G401.6 (cell line): ENCODE measurements at regions not wholly inside any gene's neighbourhood (a gene's known extent, or its start where the extent isn't known, plus 50 kb on each side); places are given as distances from the start of the nearest gene placed in this dataset.
"Not testable (repeated sequence)": the region's sequence is repeated elsewhere in the genome, so short reads cannot be mapped to it uniquely, and the experiment has no call there.

Experiments used
- FAIRE-seq: peaks from 2 replicates; lab custom pipeline; 2012; peaks lifted over from hg19 to GRCh38; lab: Jason Lieb, UNC

DNA sequence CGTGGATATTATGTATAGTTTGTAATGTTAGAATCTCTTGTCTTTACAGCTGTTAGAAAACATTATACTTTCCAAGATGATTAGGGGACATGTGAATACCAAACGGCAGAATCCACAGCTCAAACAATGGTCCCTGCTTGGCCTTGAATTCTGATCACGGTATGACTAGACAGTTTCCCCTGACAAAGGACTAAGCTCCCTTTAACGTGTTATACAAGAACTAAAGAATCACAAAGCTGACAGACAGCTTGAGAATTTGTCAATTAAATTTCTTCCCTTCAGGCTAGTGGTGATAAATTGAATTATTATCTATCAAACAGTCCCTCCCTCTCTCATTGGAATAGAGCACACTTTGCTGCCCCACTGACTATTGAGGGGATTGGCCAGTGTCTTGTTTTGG lies 359.2 kb upstream of the ID2 start:
- FAIRE-seq: no peak

- no peak for FAIRE-seq
These were observed 357.5 kb upstream of the ID2 start for GRCh38 chr2:8324164-8324856.

- no peak for FAIRE-seq
These were observed 357.0 kb upstream of the ID2 start for GRCh38 chr2:8324901-8325300.

DNA sequence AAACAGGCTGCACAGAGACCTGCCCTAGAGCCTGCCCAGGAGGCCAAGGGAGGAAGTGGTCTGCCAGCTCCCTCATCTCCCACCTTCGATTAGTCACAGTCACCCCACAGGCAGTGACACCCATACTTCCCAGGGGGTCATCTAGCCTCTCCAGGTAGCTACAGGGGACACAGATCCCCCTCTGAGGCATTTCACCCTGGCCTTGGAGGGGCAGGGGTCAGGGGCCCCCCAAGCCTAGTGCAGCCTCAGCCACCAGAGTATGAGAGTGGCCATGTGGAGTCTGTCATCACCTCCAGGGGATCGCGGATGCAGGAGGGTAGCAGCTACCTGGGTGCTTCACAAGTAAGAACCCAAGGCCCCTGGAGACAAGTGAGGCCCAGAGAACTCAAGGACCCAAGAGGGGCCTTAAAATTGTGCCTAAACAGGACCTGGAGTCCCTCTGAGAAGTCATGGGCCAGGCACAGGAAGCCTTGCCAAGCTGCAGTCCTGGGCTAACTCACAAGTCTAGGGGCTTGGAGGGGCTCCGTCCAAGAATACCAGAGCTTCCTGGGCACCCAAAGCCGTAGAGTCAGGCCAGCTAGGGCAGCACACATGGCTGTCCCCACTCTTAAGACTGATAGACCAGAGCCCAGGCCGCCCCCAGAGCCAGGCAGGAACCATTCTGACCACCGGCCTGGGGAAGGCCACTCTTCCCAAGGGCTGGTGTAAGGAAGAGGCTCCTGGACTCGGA lies 354.3 kb upstream of the ID2 start:
- FAIRE-seq: no peak

GRCh38 chr2:8328217-8328616 lies 353.6 kb upstream of the ID2 start:
- no peak for FAIRE-seq

DNA sequence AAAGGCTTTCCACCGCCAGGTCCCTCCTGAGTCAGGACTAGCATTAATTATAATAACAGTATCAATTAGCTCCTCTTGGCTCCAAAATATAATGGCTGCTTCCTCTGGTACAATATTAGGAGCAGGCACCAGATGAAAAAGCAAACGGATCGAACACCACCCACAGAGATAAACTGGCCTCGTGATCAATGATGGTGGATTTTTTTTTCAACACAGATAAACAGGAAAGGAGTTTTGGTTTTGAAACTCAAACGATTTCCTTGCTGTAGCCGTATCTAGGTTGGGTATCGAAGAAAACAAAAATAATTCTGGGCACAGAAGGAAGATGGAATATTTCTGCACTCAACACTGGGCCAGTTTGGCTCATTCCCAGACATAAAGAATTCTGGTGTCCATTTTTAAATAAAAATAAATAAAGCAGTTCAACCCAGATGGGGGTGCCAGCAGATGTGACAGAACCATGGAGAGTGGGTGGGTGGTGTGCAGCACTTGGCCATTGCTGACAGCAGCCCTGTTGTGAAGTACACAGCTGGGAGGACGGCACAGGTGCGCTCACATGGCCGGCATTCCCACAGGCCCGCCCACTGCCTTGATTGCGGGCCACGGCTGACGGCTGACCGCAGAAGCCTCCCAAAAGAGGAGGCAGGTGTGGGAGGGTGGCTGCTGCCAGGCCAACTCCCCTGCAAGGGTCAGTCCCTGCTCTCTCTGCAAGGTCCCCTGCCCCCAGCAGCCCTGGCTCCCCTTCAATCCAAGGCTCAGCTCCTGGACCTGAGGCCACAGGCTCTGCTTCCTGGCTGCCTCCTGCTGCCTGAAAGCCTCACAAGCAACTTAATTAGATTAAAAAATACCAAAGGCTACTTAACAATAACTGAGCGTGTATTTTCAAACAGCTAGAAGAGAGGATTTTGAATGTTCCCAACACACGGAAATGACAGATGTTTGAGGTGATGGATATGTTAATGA lies 351.9 kb upstream of the ID2 start:
- FAIRE-seq: no peak

DNA sequence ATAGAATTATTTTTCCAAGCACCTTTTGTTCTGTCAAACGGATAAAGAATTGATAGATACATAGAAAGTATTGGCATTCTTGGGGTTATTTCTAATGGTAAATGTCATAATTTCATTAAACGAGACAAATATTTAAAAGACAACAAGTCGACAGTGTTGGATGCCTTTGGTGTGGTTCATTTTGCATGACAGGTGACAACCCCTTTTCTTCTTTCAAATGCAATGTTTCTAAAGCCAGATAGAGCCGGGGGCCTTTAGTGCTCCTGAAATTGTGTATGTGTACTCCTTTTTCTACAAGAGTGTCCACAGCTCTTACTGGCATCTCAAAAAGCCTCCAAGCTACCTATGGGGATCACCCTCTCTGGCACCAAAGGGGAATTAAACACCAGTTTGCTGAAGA lies 350.8 kb upstream of the ID2 start:
- no peak for FAIRE-seq

DNA sequence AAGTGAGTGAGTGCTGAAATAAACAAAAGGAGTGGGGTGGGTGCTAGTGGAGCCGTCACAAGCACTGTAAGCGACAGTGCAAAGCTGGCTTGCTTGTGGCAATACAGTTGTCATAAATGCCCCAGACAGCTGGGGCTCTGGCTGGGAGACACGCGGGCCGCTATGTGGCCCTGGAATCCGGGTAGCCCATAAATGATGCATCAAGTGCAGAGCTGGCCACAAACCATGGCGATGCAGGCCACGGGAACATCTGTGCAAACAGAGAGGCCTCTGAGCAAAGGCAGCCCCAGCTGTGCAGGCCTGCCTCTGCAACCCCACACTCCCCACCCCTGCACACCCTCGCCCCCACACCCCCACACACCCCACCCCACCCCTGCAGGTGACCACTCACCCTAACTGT lies 349.2 kb upstream of the ID2 start:
- FAIRE-seq: no peak

- FAIRE-seq: no peak
These were observed 348.6 kb upstream of the ID2 start for GRCh38 chr2:8333177-8333831.

DNA sequence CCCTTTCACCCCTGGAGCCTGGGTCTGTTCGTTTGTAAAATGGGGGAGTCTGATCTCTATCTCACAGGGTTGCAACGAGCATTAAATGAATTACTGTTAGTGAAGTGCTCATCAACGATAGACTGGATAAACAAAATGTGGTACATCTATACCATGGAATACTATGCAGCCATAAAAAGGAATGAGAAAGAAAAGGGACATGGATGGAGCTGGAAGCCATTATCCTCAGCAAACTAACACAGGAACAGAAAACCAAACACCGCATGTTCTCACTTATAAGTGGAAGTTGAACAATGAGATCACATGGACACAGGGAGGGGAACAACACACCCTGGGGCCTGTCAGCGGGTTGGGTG lies 348.0 kb upstream of the ID2 start:
- not testable (repeated sequence) for FAIRE-seq

GRCh38 chr2:8334866-8335325 lies 347.0 kb upstream of the ID2 start:
- FAIRE-seq: no peak

GRCh38 chr2:8335801-8336200 lies 346.1 kb upstream of the ID2 start:
- no peak for FAIRE-seq

DNA sequence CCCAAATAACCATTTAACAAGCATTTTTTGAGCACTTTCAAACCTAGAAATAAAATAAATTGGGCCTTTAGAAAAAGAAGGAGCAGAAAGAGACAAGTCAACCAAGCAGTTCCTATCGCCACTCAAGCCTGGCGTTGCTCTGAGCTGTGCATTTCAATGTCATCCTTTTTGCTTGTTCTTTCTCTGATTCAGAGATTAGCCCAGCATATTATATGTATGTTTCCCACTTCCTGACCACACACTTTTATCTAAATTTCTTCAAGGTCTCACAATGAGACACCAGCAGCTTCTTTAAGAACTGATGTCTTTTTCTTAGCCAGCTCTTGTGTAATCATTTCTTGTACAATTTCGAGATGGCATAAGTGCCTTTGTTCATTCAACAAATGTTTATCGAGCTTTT lies 344.5 kb upstream of the ID2 start:
- no peak for FAIRE-seq

DNA sequence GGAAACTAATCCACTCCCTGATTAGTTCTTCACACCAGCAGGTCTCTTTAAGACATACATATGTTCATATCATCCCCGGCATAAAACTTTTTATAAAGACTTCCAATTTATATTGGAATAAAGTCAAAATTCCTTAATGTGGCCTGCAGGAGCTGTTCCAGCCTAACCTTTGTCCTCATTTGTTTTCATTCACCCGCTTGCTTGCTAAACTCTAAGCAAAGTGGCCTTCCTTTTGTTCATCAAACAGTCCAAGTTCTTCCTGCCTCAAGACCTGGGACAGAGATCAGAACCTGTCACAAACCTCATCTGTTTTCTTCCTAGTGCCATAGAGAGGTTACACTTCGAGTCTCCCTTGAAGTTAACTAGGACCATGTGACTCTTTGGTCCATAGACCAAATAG lies 339.4 kb upstream of the ID2 start:
- no peak for FAIRE-seq

GRCh38 chr2:8343031-8343430 lies 338.8 kb upstream of the ID2 start:
- FAIRE-seq: no peak

DNA sequence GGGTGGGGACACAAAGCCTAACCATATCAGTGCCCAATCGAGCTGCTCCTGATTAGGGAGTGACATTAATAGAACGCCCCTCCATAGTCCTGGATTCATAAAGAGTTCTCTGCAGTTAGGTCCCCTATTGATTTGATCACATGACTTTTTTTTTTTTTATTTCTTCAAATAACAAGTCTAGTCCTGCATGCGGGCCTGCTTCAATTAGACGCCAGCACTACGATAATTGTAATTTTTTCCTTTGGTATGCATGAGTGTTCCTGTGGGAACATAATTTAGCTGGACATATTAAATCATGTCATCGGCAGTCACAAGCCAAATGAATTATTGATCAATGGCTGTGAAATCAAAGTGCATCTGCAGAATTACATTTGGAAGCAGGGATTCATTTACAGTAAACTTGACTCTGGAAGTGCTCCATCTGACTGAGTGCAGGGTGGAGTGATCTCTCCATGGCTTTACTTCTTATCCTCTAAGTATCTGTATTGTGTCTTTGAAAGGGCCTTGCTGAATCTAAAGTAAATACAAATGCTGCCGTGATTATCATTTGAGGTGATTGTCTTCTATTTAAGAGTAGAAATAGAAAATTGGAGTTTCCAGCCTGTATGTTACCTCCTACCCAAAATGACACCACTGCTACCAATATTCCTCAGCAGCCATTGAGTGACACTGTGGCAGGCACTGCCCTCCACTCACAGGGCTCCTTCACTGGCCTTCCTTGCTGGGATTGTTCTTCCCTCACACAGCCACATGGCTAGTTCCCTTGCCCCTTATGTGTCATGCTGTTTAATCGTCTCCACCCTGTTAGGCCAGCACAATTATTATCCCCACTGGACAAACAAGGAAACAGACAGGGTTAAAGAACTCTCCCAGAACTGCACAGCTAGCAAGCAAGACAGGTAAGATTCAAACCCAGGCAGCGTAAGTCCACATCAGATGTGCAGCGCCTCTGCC lies 337.4 kb upstream of the ID2 start:
- FAIRE-seq: no peak

DNA sequence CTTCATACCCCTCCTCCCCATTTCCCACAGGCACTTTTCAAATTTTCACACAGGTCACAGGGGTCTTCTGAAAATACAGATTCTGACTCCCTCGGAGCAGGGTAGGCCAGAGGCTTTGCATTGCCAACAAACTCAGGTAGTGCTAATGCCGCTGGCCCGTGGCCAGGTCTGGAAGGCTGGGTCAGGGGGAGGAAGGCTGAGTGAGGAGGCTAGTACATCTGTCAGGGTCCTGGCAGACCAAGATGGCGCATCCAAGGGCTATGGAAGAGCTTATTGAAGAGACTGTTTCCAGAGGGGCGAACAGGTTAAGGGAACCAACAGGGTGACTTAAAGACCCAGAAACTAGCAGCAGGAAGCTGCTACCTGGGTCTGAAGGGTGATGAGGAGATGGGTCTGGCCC lies 336.7 kb upstream of the ID2 start:
- no peak for FAIRE-seq

GRCh38 chr2:8346208-8346607 lies 335.6 kb upstream of the ID2 start:
- no peak for FAIRE-seq

GRCh38 chr2:8346706-8347430 lies 335.0 kb upstream of the ID2 start:
- no peak for FAIRE-seq

- FAIRE-seq: not testable (repeated sequence)
These were observed 332.9 kb upstream of the ID2 start for GRCh38 chr2:8348911-8349310.

GRCh38 chr2:8352296-8352695 lies 329.6 kb upstream of the ID2 start:
- FAIRE-seq: no peak
